EL (cell line): ENCODE measurements at regions not wholly inside any gene's neighbourhood (a gene's known extent, or its start where the extent isn't known, plus 50 kb on each side); places are given as distances from the start of the nearest gene placed in this dataset.

Source experiments
- DNase-seq: peaks from one replicate; pipeline ENCODE4 v3.0.0-alpha.2; 2016

DNA sequence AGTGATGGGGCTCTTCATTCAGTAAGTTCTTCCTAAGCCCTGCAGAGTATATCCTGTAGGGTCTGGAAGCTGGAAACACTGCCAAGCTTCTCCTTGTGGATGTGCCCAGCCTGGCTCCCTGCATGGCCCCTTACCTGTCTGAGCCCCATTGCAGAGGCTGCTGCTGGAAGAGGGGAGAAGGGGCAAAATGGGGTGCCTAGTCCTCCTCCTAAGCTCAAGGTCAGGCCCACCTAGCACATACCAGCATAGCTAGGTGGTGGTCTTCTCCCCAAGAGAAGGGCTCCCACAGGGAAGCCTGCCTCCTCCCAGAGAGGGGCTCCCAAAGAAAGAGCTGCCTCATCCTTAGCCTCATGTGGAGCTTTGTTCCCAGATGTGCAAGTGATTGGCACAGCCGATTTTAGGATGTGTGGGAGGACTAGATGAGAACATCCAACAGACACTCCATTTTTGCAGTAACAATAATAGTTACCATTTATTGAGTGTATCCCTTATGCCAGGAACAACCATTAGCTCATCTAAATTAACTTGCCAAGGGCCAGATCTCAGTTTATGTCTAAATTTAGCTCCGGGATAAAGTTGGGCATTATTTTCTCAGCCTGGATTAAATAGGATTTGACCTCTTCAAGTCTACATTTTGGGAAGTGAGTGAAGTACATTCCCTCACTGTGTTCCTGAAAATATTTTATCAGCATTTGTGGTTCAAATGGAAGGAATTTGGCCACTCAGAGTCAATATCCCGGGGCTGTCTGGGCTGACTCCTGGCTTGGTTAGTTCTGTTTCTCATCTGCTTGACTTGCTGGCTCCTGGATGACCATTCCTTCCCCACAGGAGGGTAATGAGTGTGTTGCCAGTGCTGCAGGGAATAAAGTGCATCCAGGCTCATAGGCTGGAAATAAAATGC lies 291.1 kb upstream of the ROPN1 start:
- DNase-seq = peak; percentile 72

DNA sequence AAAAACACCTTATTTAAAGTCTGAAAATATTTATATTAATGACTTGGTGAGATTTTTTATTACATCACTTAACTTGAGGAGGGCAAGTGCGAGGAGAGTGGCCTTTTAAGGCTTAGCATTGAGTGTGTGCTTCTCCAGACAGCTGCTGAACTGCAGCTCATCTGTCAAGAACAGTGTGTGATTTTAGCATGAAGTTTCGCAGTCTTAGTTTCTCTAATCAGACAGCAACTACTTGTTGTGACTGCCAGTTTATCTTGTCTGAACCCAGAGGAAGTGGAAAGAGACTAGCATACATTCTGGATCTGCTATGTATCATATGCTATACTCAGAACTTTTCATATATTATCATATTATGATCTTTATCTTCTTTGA lies 291.7 kb upstream of the ROPN1 start:
- no peak for DNase-seq

DNA sequence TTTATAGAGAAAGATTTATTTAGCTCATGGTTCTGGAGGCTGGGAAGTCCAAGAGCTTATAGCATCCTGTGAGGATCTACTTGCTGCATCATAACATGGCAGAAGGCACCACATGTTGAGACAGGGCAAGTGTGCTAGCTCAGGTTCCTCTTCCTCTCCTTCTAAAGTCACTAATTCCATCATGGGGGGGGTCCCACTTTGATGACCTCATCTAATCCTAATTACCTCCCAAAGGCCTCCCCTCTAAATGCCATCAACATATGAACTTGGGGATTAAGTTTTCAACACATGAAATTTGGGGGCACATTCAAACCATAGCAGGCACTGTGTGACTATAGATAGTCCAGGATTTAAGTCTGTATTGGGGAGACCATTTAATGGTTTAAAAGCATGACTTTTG lies 297.1 kb upstream of the ROPN1 start:
- no peak for DNase-seq

DNA sequence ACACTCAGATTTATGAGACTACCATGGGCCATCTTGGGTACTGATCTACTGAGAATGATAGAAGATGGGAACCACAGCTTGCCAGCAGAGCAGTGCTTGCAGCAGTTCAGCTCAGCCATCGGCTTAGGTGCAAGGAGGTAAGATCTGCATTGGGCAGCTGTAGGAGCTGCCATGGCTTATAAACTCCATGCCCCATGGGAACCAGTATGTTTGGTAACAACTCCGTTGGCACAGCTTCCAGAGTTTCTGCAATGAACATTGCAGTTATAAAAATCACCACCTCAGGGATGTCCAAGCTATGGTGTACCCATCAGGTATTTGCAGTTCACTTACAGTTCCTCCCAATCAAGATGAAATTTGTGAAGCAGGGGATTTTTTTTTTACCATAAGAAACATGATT lies 299.1 kb upstream of the ROPN1 start:
- no peak for DNase-seq

DNA sequence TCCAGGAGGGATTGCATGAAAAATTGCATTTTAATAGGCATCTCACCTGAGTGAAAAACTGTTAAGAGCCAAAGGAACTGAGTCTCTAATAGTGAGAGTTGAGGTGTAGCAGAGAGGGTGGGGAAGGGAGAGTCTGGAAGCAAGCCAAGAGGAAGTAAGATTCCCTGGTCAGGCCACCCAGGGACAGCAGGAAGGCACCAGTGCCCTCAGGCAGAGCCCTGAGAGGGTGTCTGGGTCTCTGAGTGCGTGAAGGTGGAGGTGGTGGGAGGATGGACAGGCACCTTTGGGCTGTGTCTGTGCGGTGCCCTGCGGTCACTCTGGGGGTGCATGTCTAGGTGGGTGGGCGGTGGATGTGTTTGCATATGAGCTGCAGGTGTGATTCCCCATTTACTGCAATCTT lies 300.4 kb upstream of the ROPN1 start:
- no peak for DNase-seq

DNA sequence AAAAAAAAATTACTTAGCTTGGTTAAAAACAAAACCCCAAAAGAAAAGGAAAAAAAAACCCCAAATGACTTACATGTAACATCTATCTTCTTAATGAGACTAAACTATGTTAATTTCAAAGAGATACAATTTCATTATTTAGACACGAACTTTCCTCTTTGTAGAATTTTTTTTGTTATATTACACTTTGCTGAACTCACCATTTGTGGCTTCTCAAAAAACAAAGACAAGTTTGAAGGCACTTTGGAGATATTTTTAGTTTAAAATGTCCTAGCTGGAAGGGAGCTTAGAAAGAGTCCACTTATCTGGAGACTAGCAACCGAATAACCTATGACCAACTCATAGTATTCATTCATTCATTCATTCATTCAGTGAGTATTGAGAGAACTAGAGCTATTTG lies 301.7 kb upstream of the ROPN1 start:
- no peak for DNase-seq

DNA sequence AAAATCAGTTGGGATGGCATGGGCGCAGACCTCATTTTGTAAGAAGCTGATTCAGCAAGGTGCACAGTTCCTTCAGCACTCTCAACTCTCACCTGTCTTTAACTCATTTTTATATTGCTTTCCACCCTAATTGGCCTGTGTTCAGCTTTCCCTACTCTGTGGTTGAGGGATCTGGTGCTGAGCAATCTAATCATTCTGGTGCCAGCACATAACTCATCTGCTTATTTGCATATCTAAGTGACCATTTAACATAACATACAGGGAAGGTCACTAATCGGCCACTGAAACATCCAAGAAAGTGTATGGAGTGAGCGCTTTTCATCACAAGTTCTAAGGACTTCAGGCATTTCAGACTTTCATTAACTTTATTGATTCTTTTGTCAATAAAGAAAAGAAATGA lies 303.4 kb upstream of the ROPN1 start:
- no peak for DNase-seq

DNA sequence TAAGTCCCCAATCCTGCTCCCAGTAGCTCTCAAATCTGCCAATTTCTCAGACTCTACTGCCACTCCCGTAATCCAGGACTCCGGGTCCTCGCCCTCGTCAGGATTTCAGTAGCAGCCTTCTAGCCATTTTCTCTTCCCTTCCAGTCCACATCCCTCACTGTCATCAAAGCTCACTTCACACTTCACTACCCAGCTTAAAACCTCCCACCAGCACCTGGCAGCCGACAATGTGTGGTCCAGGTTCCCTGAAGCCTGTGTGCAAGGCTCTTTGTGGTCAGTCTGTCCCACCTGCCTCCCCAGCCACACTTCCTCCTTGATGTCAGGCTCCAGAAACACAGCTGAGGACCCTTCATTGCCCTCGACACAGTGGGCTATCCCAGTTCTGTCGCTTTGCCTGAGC lies 304.5 kb upstream of the ROPN1 start:
- DNase-seq = no peak

DNA sequence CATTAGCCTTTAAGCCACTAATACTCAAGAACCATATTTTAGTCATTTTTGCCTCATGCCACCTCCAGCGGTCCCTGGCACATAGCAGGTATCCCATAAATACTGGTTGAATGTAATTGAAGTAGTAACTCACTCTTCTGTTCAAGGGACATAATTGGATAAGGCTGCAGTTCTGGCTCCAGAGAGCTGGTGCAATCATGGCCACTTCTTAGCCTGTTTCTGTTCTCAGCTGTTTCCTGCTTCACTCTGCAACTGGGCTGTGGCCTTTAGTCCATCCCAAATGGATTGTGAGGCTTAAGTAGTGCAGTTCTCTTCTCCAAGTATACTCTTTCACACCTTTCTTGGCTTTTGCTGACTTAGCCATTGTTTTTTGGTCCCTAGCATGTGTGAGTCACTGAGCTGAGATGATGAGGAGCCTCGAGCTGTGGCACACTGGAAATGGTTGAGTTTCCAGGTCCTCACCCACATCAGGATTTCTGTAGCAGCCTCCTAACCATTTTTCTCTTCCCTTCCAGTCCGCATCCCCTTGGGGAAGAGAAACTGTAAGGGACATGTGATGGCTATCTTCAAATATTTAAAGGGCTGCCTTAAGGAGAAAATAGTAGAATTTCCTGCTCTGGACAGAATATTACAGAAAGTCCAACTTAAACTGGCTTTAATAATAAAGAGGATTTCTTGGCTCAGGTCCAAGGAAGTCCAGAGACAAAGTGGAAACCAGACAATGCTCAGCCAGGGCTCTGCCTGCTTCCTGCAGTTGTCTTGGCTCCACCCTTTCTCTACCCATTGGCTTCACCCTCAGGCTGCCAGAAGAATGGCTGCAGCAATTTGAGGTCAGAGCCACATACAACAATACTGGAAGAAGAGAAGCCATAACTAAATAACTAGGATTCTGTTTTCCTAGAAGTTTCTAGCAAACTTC lies 305.4 kb upstream of the ROPN1 start:
- DNase-seq = no peak

DNA sequence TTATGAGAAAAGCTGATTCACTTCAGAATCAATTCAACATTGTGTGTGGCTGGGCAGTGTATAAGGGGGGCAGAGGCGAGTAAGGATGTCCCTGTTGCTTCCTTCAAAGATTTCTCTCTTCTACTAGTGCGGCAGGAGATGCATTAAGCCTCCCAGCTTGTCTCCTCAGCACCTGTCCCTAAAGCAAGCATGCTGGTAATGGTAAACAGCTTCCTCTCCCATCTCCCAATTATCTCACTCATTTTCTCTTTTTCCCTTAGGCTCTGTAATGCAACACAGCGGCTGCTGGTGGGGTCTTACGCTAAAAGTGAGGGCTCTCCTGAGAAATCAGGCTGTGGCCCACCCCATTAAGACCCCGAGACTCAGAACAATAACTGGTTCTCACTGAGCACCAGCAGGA lies 306.4 kb upstream of the ROPN1 start:
- DNase-seq = no peak

DNA sequence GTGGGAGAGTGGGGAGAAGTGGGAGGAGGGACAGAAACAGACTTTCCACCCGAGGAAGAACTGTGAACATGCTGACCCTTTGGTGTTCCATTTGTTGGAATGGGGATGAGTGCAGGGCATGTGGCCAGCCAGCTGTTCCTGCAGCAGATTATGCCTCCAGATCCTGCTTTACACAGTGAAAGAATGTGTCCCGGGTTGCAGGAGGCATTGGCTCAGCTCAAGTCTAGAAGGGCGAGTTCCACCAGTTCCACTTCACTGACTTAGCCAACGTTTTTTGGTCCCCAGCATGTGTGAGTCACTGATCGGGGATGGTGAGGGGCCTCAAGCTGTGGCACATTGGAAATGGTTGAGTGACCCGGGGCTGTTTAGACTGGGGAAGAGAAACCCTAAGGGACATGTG lies 307.0 kb upstream of the ROPN1 start:
- no peak for DNase-seq

DNA sequence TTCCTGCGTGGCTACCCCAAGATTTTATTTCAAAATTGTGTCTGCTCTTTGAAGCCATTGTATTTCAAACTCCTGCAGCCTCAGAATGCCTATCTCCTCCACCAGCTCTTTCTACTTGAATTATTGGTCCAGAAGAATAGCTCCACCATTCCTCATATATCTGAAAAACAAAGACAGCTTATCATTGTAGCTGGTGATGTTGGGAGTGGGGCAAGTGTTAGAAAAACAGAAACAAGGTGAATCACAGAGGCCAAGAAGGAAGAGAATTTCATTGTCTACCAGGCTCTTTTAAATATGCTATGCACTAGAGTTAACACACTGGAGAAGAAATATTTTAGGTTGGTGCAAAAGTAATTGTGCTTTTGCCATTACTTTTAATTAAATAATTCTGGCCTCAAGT lies 307.9 kb upstream of the ROPN1 start:
- no peak for DNase-seq

DNA sequence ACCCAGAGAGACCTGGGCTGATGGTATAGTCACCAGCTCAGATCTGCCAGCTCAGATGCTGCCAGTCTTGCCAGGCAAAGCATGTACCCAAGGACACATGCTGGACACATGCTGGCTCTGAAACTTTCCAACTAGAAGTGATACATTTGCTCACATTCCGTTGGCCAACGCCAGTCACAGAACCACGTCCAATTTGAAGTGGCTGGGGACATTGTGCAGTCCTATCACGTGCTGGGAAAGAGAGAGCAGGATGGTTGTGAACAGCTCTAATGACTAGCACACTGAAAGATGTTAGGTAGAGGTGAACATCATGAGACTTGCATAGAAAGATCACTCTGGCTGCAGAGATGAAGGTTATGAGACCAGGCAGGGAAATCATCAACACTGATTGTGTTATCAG lies 308.5 kb upstream of the ROPN1 start:
- no peak for DNase-seq

DNA sequence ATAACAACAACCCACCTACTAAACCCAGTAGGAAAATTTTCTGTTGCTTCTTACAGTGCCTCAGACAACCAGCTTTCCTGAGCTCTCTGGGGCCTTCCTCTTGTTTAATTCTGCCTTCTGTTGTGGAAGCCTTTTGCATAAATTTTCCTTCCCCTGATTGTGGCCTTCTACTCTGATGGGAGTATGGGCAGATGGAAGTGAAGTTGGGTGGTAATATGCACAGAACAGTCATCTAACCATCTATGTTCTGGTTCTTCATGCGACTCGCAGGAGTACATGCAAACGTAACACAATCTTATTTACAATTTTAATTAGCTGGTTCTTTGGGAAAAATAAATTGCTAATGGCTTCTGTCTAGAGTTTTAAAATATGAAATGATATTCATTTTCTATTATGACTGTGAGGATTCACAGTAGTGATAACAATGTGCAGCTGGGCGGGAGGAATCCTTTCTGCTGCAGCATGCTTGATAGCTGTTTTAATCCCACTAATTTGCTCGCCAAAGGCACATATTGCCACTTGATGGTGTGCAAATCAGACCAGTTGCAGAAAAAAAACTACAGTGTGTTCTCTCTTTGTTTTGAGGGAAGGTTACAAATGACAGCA lies 311.5 kb upstream of the ROPN1 start:
- no peak for DNase-seq

DNA sequence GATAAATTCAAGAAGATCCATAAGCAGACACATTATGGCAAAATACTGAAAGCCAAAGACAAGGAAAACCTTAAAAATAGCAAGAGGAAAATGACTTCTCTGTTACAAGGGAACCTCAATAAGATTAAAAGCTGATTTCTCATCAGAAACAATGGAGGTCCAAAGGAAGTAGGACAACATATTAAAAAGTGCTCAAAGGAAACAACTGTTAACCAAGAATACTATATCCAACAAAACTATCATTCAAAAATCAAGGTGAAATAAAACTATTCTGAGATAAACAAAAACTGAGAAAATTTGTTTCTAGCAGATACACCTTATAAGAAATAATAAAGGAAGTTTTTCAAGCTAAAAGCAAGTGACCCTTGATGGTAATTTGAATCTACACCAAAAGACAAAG lies 314.7 kb upstream of the ROPN1 start:
- DNase-seq = no peak

DNA sequence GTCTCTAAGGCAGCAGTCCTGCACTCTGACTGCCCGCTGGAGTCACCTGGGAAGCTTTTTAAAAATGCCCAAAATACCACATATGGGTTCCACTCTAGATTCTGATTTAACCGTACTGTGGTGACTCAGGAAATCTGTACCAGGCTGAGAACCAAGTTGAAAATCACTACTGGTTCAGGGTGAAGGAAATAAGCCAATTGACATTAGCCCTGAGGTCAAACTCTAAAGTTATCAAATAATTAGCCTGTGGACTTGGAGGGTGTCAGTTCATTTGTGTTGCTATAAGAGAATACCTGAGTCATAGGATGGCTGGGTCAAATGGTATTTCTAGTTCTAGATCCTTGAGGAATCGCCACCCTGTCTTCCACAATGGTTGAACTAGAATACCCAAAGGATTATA lies 321.7 kb upstream of the ROPN1 start:
- no peak for DNase-seq

DNA sequence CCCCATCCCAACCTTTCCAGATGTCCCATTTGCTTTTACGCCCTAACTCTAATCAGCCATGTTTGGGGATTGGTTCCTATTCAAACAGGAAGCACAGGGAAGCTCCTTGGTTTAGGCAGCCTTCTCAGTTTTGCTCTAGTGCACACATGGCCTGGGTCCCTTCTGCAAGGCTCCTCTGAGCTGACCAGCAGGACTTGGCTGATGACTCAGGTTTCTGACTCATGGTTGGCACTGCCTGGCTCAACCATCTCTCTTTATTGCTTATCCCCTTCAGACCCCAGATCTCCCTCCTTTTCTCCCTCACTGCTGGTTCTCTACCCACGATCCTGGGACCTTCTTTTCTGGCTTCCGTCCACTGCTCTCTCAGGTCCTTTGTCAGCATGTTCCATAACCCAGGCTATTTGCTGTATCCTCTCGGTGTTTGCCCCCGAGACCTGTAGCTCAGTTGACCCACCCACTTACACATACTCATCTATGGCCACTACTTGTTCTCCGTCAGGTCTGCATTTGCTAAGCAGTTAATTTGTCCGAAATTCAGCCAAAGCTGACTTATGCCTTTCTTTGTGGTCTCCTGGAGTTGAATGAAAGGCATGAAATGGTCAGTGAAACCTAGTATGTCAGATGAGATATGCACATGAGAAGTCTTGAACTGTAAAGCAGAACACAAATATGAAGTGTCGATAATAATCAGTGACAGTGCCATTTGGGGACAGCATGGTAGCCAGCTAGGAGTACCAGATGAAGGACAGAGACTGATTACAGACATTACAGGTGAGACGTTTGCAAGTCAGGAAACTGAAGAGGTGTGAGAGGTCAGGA lies 323.5 kb upstream of the ROPN1 start:
- DNase-seq = peak; percentile 78

DNA sequence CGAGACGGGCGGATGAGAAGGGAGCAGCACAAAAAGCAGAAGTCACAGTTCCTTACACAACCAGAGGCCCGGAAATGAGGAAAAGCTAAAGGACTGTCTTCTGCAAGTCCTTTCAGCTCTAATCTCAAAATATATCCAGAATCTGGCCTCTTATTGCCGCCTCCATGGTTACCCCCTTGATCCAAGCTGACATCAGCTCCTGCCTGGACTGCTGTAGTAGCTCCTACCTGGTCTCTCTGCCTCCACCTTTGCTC lies 324.0 kb upstream of the ROPN1 start:
- DNase-seq = no peak

DNA sequence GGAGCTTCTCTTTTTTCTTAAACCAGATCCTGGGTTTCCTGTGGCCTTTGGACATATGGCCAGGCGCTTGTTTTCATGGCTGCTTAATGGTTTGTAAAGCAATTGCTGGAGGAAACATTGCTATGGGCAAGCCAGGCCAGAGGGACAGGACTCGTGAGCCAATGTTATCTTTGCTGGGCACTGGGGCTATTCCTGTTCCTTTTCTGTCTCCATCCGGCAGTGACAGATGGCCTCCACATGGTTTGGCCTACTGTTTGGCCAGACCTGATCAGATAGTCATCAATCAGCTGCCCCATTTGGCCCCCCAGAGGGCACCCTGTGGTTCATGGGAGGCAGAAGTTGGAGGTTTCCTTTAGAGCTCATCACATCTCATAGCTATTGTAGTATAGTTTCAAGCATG lies 326.1 kb upstream of the ROPN1 start:
- no peak for DNase-seq

DNA sequence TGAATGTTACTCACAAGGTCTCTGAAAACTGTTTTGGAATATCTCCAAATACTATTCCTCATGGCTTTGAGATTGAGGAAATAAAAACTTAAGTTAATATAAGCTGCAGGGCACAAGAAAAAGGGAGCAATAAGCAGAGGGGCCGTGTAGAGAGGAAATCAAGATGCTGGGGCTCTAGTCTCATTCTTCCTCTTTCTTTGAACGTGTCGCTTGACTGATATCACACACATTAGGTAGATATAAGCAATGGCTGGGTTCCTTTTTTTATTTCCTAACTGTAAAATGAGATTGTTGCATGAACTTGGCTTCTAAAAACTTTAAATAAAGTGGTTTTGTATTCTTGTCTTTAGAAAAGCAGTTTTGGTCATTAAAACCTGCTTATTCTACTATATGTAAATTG lies 326.7 kb upstream of the ROPN1 start:
- no peak for DNase-seq

DNA sequence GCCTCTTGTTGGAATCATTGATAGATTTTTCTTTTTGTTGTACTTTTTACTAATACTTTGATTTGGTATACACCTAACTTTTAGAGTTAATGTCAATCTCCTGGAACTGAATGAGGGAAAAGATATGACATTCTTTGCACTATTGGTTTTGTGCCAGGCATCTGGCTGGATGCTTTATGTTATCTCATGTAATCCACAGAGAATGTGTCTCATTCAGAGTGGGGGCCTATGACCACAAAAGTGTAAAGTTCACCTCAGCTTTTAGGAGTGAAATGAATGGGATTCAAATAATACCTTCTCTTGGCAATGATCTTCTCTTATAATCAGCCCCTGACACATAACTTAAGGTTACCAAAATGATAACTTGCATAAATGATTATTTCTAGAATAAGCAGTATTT lies 329.1 kb upstream of the ROPN1 start:
- peak; percentile 13 for DNase-seq

DNA sequence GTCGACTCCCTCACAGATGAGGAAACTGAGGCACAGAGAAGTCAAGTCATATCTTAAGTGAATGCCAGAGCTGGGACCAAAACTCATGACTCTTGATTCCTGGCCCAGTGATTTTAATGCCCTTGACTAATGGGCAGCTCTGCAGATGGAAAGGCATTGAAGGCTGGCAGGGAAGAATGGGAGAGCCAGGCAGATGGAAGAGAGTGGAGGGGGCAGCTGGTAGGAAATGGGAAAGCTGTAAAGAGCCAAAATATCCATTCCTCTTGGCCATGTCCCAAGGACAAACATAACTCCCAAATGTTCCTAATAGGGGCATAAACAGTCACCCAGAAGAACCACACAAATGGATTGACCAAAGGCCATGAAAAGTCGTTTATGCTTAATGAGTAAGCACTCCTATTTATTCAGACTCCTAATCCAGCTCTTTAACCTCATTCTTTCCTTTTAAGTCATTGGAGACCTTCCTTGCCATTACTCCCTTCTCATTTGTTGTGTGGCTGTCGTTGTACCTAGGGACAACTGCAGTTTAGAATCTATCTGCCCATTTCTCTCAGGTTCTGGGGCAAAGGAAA lies 330.5 kb upstream of the ROPN1 start:
- DNase-seq = no peak

DNA sequence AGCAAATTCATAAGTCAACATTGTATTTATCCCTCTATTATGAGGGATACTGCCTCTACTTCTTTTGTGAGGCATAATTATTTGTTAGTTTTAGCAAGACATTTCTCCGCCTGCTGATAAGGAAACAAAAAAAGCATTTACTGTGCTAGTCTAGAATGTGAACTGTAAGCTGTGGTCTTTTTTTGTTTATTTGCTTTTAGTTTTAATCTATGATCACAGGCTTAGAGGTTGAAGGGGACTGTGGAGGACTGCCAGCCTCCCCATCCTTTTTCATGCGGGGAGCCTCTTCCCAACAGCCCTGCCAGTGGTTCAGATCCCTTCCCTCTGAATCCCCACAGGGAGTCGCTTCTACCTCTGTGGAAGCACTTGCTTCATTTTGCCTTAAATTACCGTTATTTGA lies 331.0 kb upstream of the ROPN1 start:
- DNase-seq = no peak
